GM12878 (cell line): ENCODE measurements at regions not wholly inside any gene's neighbourhood (a gene's known extent, or its start where the extent isn't known, plus 50 kb on each side); places are given as distances from the start of the nearest gene placed in this dataset.

ENCODE experiments used
- ATAC-seq: fragments of 200-7000 bp; cut with Tn5 transposase; 3 replicates; pipeline ENCODE4 v1.9.1; 2020; ENCODE audit warnings: mild to moderate bottlenecking, moderate library complexity
- BruUV-seq: library from RNA; stranded (reverse); fragments of 400-500 nt; replicated peaks from 2 replicates; lab custom pipeline; 2021; lab: Mats Ljungman, UMichigan
- CTCF ChIA-PET: fragments of 300-600 bp; sonication (Branson Sonifier 250); formaldehyde crosslinking; extraction: SDS; loops from one replicate; lab custom pipeline; 2021; ENCODE audit warnings: inconsistent platforms; lab: Yijun Ruan, JAX
- POLR2A ChIA-PET: fragments of 350-600 bp; formaldehyde crosslinking; extraction: SDS; loops from one replicate; lab custom pipeline; 2021; ENCODE audit warnings: inconsistent platforms; lab: Charles Lee
- RAD21 ChIA-PET: fragments of 300-600 bp; sonication (Branson Sonifier 250); formaldehyde crosslinking; loops from one replicate; lab custom pipeline; 2023; ENCODE audit warnings: antibody characterized with exemption; ENCODE audit not compliant: unreplicated experiment; lab: Charles Lee
- SMC1A ChIA-PET: fragments of 300-600 bp; sonication (Branson Sonifier 250); formaldehyde crosslinking; loops from one replicate; lab custom pipeline; 2023; ENCODE audit not compliant: unreplicated experiment, uncharacterized antibody; lab: Charles Lee
- DNase-seq: peaks from one replicate; pipeline ENCODE4 v3.0.0-alpha.2; 2011; ENCODE audit warnings: low read depth, low spot score
- FAIRE-seq: peaks from 3 replicates; lab custom pipeline; 2011; peaks lifted over from hg19 to GRCh38; lab: Jason Lieb, UNC
- H2AFZ ChIP-seq: 2 replicates; pipeline ENCODE4 v1.6.0; 2011; ENCODE audit warnings: low read depth, low read length, control low read depth; ENCODE audit not compliant: control insufficient read depth
- H3K27ac ChIP-seq: 2 replicates; pipeline ENCODE4 v1.5.1; 2011; ENCODE audit warnings: control low read depth; ENCODE audit not compliant: control insufficient read depth, insufficient read depth
- H3K27me3 ChIP-seq, 2 experiments: replicated peaks in 1 of 2; 2 replicates each; pipeline versions ENCODE4 v1.6.0 to v1.6.1; 2011; ENCODE audit warnings: low read length in 1 of 2; ENCODE audit not compliant: control insufficient read depth in 2 of 2, insufficient read depth in 2 of 2
- H3K36me3 ChIP-seq, 2 experiments: 2 replicates each; pipeline ENCODE4 v1.5.1; 2011; ENCODE audit warnings: low read length in 1 of 2; ENCODE audit not compliant: control insufficient read depth in 2 of 2, insufficient read depth in 2 of 2
- H3K4me1 ChIP-seq: 2 replicates; pipeline ENCODE4 v1.6.1; 2011; ENCODE audit warnings: mild to moderate bottlenecking, low read length, moderate library complexity, mixed read lengths; ENCODE audit not compliant: control insufficient read depth, insufficient read depth
- H3K4me2 ChIP-seq: 2 replicates; pipeline ENCODE4 v1.6.0; 2011; ENCODE audit warnings: control low read depth; ENCODE audit not compliant: control insufficient read depth, insufficient read depth
- H3K4me3 ChIP-seq: fragments of 200-600 bp; sonication (generic); 2 replicates; pipeline ENCODE4 v1.5.1; 2016
- H3K79me2 ChIP-seq: 2 replicates; pipeline ENCODE4 v1.6.0; 2011; ENCODE audit warnings: low read length; ENCODE audit not compliant: control insufficient read depth, insufficient read depth
- H3K9ac ChIP-seq: 2 replicates; pipeline ENCODE4 v1.8.0; 2011; ENCODE audit warnings: low read length, control low read depth, mixed read lengths; ENCODE audit not compliant: control insufficient read depth, insufficient read depth
- H3K9me3 ChIP-seq: replicated peaks from 3 replicates; pipeline ENCODE4 v1.5.1; 2011; ENCODE audit warnings: mild to moderate bottlenecking, low read length; ENCODE audit not compliant: control insufficient read depth, insufficient read depth
- H4K20me1 ChIP-seq: 2 replicates; pipeline ENCODE4 v1.6.0; 2011; ENCODE audit not compliant: control insufficient read depth, insufficient read depth
- BACH1 ChIP-seq: fragments of 450-650 bp; IDR thresholded peaks from 2 replicates; pipeline ENCODE4 v1.6.1; 2017; ENCODE audit warnings: mild to moderate bottlenecking, borderline replicate concordance
- BMI1 ChIP-seq: fragments of 450-650 bp; IDR thresholded peaks from 2 replicates; pipeline ENCODE4 v1.6.1; 2016; ENCODE audit warnings: mild to moderate bottlenecking, moderate library complexity, borderline replicate concordance
- CBFB ChIP-seq: IDR thresholded peaks from 2 replicates; pipeline ENCODE4 v1.6.1; 2016; ENCODE audit warnings: antibody characterized with exemption, low read depth
- CHD4 ChIP-seq: fragments of 200-600 bp; sonication (generic); IDR thresholded peaks from 2 replicates; pipeline ENCODE4 v1.6.1; 2016; ENCODE audit warnings: mild to moderate bottlenecking
- EGR1 ChIP-seq, 2 experiments: IDR thresholded peaks; 1 replicate in 1 of 2; 2 replicates in 1 of 2; pipeline ENCODE4 v1.6.1; 2011 to 2012; ENCODE audit warnings: low read depth in 2 of 2, low read length in 2 of 2, borderline replicate concordance in 1 of 2, mild to moderate bottlenecking in 1 of 2, moderate library complexity in 1 of 2
- FOXM1 ChIP-seq: IDR thresholded peaks from 2 replicates; pipeline ENCODE4 v1.6.1; 2012; ENCODE audit warnings: low read depth, mild to moderate bottlenecking, inconsistent platforms, low read length, moderate library complexity
- PAX5 ChIP-seq: IDR thresholded peaks from 2 replicates; pipeline ENCODE4 v1.6.1; 2011; ENCODE audit warnings: low read depth, low read length, borderline replicate concordance
- POLR2AphosphoS5 ChIP-seq: IDR thresholded peaks from 2 replicates; pipeline ENCODE4 v1.6.1; 2011; ENCODE audit warnings: mild to moderate bottlenecking, low read length, inconsistent platforms
- RCOR1 ChIP-seq: conservative IDR thresholded peaks from 2 replicates; pipeline ENCODE4 v1.6.1; 2012; ENCODE audit warnings: low read depth, low read length, improper control_type of control experiment
- SIN3A ChIP-seq: IDR thresholded peaks from 2 replicates; pipeline ENCODE4 v1.6.1; 2012; ENCODE audit warnings: low read depth, low read length, improper control_type of control experiment
- SMAD1 ChIP-seq: fragments of 450-650 bp; IDR thresholded peaks from 2 replicates; pipeline ENCODE4 v1.6.1; 2018; ENCODE audit warnings: mild to moderate bottlenecking, low read depth; ENCODE audit not compliant: partially characterized antibody
- SMC3 ChIP-seq: IDR thresholded peaks from 2 replicates; pipeline ENCODE4 v1.6.1; 2011; ENCODE audit warnings: low read length, improper control_type of control experiment, borderline replicate concordance
- STAT1 ChIP-seq: fragments of 450-650 bp; conservative IDR thresholded peaks from 2 replicates; pipeline ENCODE4 v1.6.1; 2014; ENCODE audit warnings: antibody characterized with exemption, mild to moderate bottlenecking
- SUPT20H ChIP-seq: IDR thresholded peaks from 2 replicates; pipeline ENCODE4 v1.6.1; 2011; ENCODE audit warnings: low read depth, mild to moderate bottlenecking, low read length, moderate library complexity, borderline replicate concordance; ENCODE audit not compliant: control insufficient read depth
- TARDBP ChIP-seq: IDR thresholded peaks from 2 replicates; pipeline ENCODE4 v1.6.1; 2016; ENCODE audit warnings: borderline replicate concordance
- TBL1XR1 ChIP-seq: IDR thresholded peaks from 2 replicates; pipeline ENCODE4 v1.6.1; 2012; ENCODE audit warnings: low read depth, low read length, improper control_type of control experiment
- TCF3 ChIP-seq: IDR thresholded peaks from 2 replicates; pipeline ENCODE4 v1.6.1; 2012; ENCODE audit warnings: low read depth, mild to moderate bottlenecking, low read length, borderline replicate concordance; ENCODE audit not compliant: insufficient read depth
- WGBS: methylation state at CpG from one replicate; pipeline ENCODE4 v1.1.6; 2016; ENCODE audit warnings: low lambda C conversion rate; ENCODE audit not compliant: insufficient replicate concordance, insufficient coverage; ENCODE audit errors: missing lambda C conversion rate; 5-methylcytosine and 5-hydroxymethylcytosine counted together
- in situ Hi-C: fragments of 300-500 bp; cut with MboI; formaldehyde crosslinking; loops from 9 replicates; pipeline ENCODE4 v1.14.3; 2018; ENCODE audit warnings: mixed read lengths
- intact Hi-C: fragments of 100-400 bp; cut with micrococcal nuclease; formaldehyde crosslinking; loops from one replicate; pipeline ENCODE4 v1.14.2; 2022; ENCODE audit not compliant: unreplicated experiment
- TF ChIP-seq, protein P1 (sequence below): fragments of 450-650 bp; conservative IDR thresholded peaks from 2 replicates; pipeline ENCODE4 v1.6.1; 2017; ENCODE audit warnings: mild to moderate bottlenecking, moderate library complexity

- POLR2A ChIA-PET, result no interaction called here
- no peak for FAIRE-seq
- no peaks in the 10 kb centered on the region; a peak in 1 of 4 replicates for H3K27me3 ChIP-seq
- H3K9ac ChIP-seq, result no peak overlapping the region
- ATAC-seq, result no peak
- RAD21 ChIA-PET, result no interaction called here
- no peak for DNase-seq
- H3K4me3 ChIP-seq, result no peak overlapping the region
- CTCF ChIA-PET, result no interaction called here
- no peaks in the 10 kb centered on the region for H3K9me3 ChIP-seq
- H3K4me1 ChIP-seq, result no peaks in the 10 kb centered on the region
- no TSS peak for BruUV-seq
- H4K20me1 ChIP-seq, result no peaks in the 10 kb centered on the region
- no peak for TF ChIP-seq POLR2AphosphoS5
- SMC1A ChIA-PET, result no interaction called here
- no peaks in the 10 kb centered on the region for H3K36me3 ChIP-seq
- 0% methylated on average over 1 of the region's 1 CpG for WGBS
- no peak overlapping the region for H2AFZ ChIP-seq
- no peak overlapping the region for H3K4me2 ChIP-seq
- no peak overlapping the region for H3K27ac ChIP-seq
- intact Hi-C loops (no loop called here), in situ Hi-C loops (no loop called here)
- H3K79me2 ChIP-seq, result no peaks in the 10 kb centered on the region
Observed at GRCh38 chr1:214720561-214720960, 117.6 kb downstream of the CENPF start.

DNA sequence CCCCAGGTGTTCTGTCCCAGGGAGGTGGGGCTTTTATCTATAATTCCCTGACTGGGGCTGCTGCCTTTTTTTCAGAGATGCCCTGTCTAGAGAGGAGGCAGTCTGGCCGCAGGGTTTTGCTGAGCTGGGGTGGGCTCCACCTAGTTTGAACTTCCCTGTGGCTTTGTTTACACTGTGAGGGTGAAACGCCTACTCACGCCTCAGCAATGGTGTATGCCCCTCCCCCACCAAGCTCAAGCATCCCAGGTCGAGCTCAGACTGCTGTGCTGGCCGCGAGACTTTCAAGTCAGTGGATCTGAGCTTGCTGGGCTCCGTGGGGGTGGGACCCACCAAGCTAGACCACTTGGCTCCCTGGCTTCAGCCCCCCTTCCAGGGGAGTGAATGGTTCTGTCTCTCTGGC, 124.3 kb downstream of the CENPF start:
- TF ChIP-seq EGR1 (IDR thresholded peaks at IDR 0.05; ENCODE audit: borderline replicate concordance in 1 of 2, low read depth in 2 of 2, low read length in 2 of 2) (no peak), SMAD1 (no peak), STAT1 (no peak), SMC3 (no peak), SUPT20H (no peak), SIN3A (no peak), PAX5 (no peak), TCF3 (no peak), BMI1 (no peak), FOXM1 (no peak), TBL1XR1 (no peak), TARDBP (no peak), RCOR1 (no peak), CHD4 (no peak), CBFB (no peak), BACH1 (no peak)
- TF ChIP-seq, protein P1, sequence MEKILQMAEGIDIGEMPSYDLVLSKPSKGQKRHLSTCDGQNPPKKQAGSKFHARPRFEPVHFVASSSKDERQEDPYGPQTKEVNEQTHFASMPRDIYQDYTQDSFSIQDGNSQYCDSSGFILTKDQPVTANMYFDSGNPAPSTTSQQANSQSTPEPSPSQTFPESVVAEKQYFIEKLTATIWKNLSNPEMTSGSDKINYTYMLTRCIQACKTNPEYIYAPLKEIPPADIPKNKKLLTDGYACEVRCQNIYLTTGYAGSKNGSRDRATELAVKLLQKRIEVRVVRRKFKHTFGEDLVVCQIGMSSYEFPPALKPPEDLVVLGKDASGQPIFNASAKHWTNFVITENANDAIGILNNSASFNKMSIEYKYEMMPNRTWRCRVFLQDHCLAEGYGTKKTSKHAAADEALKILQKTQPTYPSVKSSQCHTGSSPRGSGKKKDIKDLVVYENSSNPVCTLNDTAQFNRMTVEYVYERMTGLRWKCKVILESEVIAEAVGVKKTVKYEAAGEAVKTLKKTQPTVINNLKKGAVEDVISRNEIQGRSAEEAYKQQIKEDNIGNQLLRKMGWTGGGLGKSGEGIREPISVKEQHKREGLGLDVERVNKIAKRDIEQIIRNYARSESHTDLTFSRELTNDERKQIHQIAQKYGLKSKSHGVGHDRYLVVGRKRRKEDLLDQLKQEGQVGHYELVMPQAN, result no peak
- no peaks in the 10 kb centered on the region for H4K20me1 ChIP-seq
- intact Hi-C loops, result no loop called here
- DNase-seq (no peak), FAIRE-seq (no peak), ATAC-seq (no peak)
- no peaks in the 10 kb centered on the region for H3K9me3 ChIP-seq
- in situ Hi-C loops, result no loop called here
- no peak overlapping the region for H3K4me3 ChIP-seq
- RAD21 ChIA-PET, result no interaction called here
- no peaks in the 10 kb centered on the region for H3K79me2 ChIP-seq
- no peak overlapping the region for H3K27ac ChIP-seq
- H3K27me3 ChIP-seq, result no peaks in the 10 kb centered on the region
- SMC1A ChIA-PET, result no interaction called here
- no peak overlapping the region for H2AFZ ChIP-seq
- BruUV-seq, result no TSS peak
- CTCF ChIA-PET, result no interaction called here
- H3K36me3 ChIP-seq, result no peaks in the 10 kb centered on the region
- H3K4me2 ChIP-seq, result no peak overlapping the region
- POLR2A ChIA-PET, result no interaction called here
- H3K4me1 ChIP-seq, result no peaks in the 10 kb centered on the region
- WGBS, result 31% methylated on average over 7 of the region's 7 CpGs
- H3K9ac ChIP-seq, result no peak overlapping the region
